Right lobe of liver (tissue), 6 donors: ENCODE measurements at regions not wholly inside any gene's neighbourhood (a gene's known extent, or its start where the extent isn't known, plus 50 kb on each side); places are given as distances from the start of the nearest gene placed in this dataset.

Experiments used
- ATAC-seq, 4 donors: fragments of 200-7000 bp; cut with Tn5 transposase; one replicate each; pipeline ENCODE4 v1.9.1; 2020; ENCODE audit warnings: mild to moderate bottlenecking in 4 of 4, moderate library complexity in 4 of 4
- DNase-seq, 3 donors: peaks; one replicate each; pipeline ENCODE4 v3.0.0-alpha.2; 2020
- H3K27ac ChIP-seq, 3 donors: fragments of 200-600 bp; one replicate each; pipeline ENCODE4 v1.8.0; 2022
- H3K27me3 ChIP-seq, 2 donors: fragments of 200-600 bp; one replicate each; pipeline ENCODE4 v1.8.0; 2022
- H3K36me3 ChIP-seq, 4 donors: fragments of 200-600 bp; sonication (generic) in 1 of 4; one replicate each; pipeline versions ENCODE4 v1.5.1 to v1.8.0; 2017 to 2022; ENCODE audit warnings: control low read depth in 1 of 4
- H3K4me1 ChIP-seq, 4 donors: fragments of 200-600 bp; sonication (generic) in 1 of 4; one replicate each; pipeline versions ENCODE4 v1.5.1 to v1.8.0; 2017 to 2022; ENCODE audit warnings: control low read depth in 1 of 4
- H3K4me3 ChIP-seq, 3 donors: fragments of 200-600 bp; one replicate each; pipeline ENCODE4 v1.8.0; 2022
- H3K9me3 ChIP-seq, 4 donors: fragments of 200-600 bp; sonication (generic) in 1 of 4; one replicate each; pipeline versions ENCODE4 v1.5.1 to v1.8.0; 2017 to 2022; ENCODE audit warnings: control low read depth in 1 of 4
- CTCF ChIP-seq, 4 donors: fragments of 200-600 bp in 3 of 4; fragments of 450-650 bp in 1 of 4; IDR thresholded peaks; one replicate each; pipeline versions ENCODE4 v1.5.1 to v1.8.0; 2016 to 2022; ENCODE audit warnings: antibody characterized with exemption in 4 of 4, mild to moderate bottlenecking in 2 of 4
- POLR2A ChIP-seq: fragments of 450-650 bp; IDR thresholded peaks from one replicate; pipeline ENCODE4 v1.6.1; 2017; ENCODE audit warnings: antibody characterized with exemption, mild to moderate bottlenecking
- whole genome bisulfite sequencing: methylation state at CpG from one replicate; pipeline ENCODE4 v1.1.6; 2018; ENCODE audit warnings: low coverage, low lambda C conversion rate; ENCODE audit not compliant: insufficient coverage; ENCODE audit errors: missing lambda C conversion rate; 5-methylcytosine and 5-hydroxymethylcytosine counted together
- intact Hi-C, 2 donors: fragments of 100-400 bp; cut with DNase I; formaldehyde crosslinking; loops; one replicate each; pipeline versions ENCODE4 v1.11.2 to v1.14.1; 2022
- donor health status: DM: no; HTN: yes; CAD: no.
- donor health status: DM: no; HTN: no; CAD: no.
- donor health status: DM: no; HTN: no; CAD: no.
- donor health status: DM: no; HTN: yes; CAD: no.
- donor health status: DM: no; HTN: yes; CAD: no.

- H3K36me3 ChIP-seq: no peaks in the 10 kb centered on the region
- WGBS: 27% methylated on average over 1 of the region's 1 CpG
- H3K4me1 ChIP-seq: no peaks in the 10 kb centered on the region
- intact Hi-C loops: no loop called here
- H3K4me3 ChIP-seq: no peak overlapping the region
- no peak for ATAC-seq
- no peaks in the 10 kb centered on the region for H3K27me3 ChIP-seq
- DNase-seq: no peak
- TF ChIP-seq CTCF (IDR thresholded peaks at IDR 0.05) (no peak), POLR2A (no peak)
- no peaks in the 10 kb centered on the region for H3K9me3 ChIP-seq
- no peak overlapping the region for H3K27ac ChIP-seq
Measured at GRCh38 chr4:164009435-164009834, 514.9 kb downstream of the TMA16 start.

GRCh38 chr4:164011791-164012190, 517.3 kb downstream of the TMA16 start:
- DNase-seq: no peak

DNA sequence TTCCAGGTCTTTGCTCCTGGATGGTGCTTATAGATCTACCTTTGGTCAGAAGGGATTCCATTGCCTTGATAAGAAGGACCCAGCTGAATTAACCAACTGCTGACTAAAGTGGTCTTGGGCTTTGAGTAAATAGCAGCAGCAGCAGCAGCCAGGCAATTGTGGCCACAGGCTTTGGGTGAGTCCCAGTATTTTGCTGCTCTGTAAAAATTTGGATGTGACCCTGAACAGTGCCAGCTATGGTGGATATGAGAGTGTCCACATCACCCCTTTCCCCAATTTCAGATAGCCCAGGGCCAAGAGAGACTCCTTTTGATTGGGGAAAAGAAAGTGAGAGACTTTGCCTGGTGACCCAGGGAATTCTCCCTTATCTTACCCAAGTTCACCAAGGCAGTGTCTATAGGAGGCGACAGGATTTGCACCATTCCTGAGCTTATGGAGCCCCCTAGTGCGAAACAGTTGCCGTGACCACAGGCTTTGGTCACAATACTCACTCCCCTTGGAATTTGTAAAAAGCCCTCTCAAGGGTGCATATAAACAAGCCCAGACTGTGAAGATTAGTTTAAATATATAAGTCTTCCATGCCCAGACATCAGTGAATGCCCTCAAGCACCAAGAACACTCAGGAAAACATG, 518.0 kb downstream of the TMA16 start:
- H3K4me3 ChIP-seq: no peak overlapping the region
- no peak for TF ChIP-seq CTCF (IDR thresholded peaks at IDR 0.05)
- TF ChIP-seq POLR2A: no peak
- H3K36me3 ChIP-seq: no peaks in the 10 kb centered on the region
- no peak overlapping the region for H3K27ac ChIP-seq
- intact Hi-C loops: no loop called here
- H3K4me1 ChIP-seq: no peaks in the 10 kb centered on the region
- no peaks in the 10 kb centered on the region for H3K27me3 ChIP-seq
- DNase-seq (no peak), ATAC-seq (no peak)
- H3K9me3 ChIP-seq: no peaks in the 10 kb centered on the region
- 0% methylated on average over 3 of the region's 3 CpGs for WGBS

More at GRCh38 chr4:164011791-164012190, 517.3 kb downstream of the TMA16 start:
- no peak for TF ChIP-seq CTCF (IDR thresholded peaks at IDR 0.05)
- no peak for TF ChIP-seq POLR2A
- peak in 1 of 4 donors; percentile 18 for ATAC-seq
- Histone ChIP-seq H3K27ac (no peak overlapping the region), H3K27me3 (no peaks in the 10 kb centered on the region), H3K9me3 (no peaks in the 10 kb centered on the region), H3K36me3 (no peaks in the 10 kb centered on the region), H3K4me3 (no peak overlapping the region), H3K4me1 (no peaks in the 10 kb centered on the region)
- WGBS: 4% methylated on average over 2 of the region's 4 CpGs
- intact Hi-C loops: no loop called here

DNA sequence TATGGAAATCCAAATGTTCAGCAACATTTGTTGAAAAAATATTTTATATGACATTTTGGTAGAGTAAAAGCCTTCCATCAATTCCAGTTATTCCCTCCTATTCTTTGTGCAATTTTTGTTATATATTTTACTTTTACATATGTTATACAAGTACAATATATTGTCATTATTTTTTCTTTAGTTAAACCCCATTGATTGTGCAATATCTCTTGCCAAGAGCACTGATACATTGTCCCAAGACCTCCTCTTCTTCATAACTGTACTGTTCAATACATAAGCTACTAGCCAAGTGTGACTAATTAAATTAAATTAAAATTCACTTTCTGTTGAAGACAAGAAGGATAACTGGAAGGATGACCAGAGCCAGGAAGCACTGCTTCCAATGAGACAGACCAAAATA, 527.5 kb downstream of the TMA16 start:
- Histone ChIP-seq H3K27ac (no peak overlapping the region), H3K4me3 (no peak overlapping the region), H3K9me3 (no peaks in the 10 kb centered on the region), H3K36me3 (no peaks in the 10 kb centered on the region), H3K27me3 (no peaks in the 10 kb centered on the region), H3K4me1 (no peaks in the 10 kb centered on the region)
- TF ChIP-seq CTCF (IDR thresholded peaks at IDR 0.05) (no peak), POLR2A (no peak)
- DNase-seq (no peak), ATAC-seq (no peak)
- intact Hi-C loops: no loop called here

- ATAC-seq (no peak), DNase-seq (no peak)
- TF ChIP-seq POLR2A (no peak), CTCF (IDR thresholded peaks at IDR 0.05) (no peak)
- no peaks in the 10 kb centered on the region for H3K9me3 ChIP-seq
- intact Hi-C loops: no loop called here
- H3K36me3 ChIP-seq: no peaks in the 10 kb centered on the region
- no peaks in the 10 kb centered on the region for H3K4me1 ChIP-seq
- no peak overlapping the region for H3K4me3 ChIP-seq
- no peaks in the 10 kb centered on the region for H3K27me3 ChIP-seq
- no peak overlapping the region for H3K27ac ChIP-seq
Measured at GRCh38 chr4:164023214-164023613, 528.7 kb downstream of the TMA16 start.
